ENCODE measurements at regions not wholly inside any gene's neighbourhood (a gene's known extent, or its start where the extent isn't known, plus 50 kb on each side); places are given as distances from the start of the nearest gene placed in this dataset.

DNA sequence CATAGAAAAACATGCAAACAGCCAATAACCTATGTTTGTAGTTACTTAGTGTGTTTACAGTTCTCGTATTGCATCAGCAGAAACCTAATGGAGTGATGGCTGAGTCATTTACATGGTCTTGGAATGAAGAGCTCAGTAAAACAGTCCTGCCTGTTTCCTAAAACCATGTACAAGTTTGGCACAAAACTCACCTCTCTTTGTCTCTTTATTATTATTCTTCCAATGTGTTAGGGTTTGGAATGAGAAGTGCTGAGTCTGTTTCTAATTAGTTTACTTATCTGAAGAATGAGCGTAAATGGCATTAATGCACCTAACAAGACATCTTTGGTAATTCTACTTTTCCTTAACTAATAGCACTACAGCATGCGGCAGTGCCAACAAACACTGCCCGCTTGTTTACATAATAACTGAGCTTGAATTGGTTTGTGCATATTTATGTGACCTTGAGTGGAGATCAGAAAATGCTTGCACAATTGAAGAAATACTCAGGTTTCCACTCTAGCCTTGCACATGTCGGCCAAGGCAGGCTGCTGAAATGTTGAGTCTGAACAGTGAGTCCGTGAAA is 385.4 kb upstream of the SEMA6D start:
- no peak overlapping the region for H3K9ac ChIP-seq (ENCODE audit: low read depth in 2 of 2, low read length in 2 of 2)
- H3K36me3 ChIP-seq: no peaks in the 10 kb centered on the region
- H3K4me3 ChIP-seq: no peak overlapping the region
- TF ChIP-seq, protein P1, sequence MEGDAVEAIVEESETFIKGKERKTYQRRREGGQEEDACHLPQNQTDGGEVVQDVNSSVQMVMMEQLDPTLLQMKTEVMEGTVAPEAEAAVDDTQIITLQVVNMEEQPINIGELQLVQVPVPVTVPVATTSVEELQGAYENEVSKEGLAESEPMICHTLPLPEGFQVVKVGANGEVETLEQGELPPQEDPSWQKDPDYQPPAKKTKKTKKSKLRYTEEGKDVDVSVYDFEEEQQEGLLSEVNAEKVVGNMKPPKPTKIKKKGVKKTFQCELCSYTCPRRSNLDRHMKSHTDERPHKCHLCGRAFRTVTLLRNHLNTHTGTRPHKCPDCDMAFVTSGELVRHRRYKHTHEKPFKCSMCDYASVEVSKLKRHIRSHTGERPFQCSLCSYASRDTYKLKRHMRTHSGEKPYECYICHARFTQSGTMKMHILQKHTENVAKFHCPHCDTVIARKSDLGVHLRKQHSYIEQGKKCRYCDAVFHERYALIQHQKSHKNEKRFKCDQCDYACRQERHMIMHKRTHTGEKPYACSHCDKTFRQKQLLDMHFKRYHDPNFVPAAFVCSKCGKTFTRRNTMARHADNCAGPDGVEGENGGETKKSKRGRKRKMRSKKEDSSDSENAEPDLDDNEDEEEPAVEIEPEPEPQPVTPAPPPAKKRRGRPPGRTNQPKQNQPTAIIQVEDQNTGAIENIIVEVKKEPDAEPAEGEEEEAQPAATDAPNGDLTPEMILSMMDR (IDR thresholded peaks at IDR 0.05): no peak
- DNase-seq: no peak
- intact Hi-C loops (cut with DNase I): no loop called here
- H3K9me3 ChIP-seq: no peaks in the 10 kb centered on the region
- no peak overlapping the region for H3K27ac ChIP-seq
- H3K27me3 ChIP-seq: no peaks in the 10 kb centered on the region
- H3K4me1 ChIP-seq: no peaks in the 10 kb centered on the region

DNA sequence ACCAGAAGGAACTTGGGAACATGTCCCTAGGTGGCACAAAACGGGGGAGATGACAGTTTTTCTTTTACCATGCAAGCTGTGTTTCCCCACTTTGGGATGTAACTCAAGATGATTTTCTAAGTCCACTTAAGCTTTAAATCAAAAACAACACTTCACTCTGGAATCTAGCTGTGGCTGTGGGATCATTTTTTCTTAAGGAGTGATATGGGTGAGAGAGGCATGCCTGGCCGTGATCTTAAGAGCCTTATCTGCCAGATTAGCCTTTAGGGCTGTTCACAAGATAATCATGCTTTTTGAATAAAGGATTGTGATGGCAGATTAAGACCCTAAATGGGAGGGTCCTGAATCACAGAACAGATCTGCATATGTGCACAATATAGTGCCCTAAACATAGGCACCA is 384.8 kb upstream of the SEMA6D start:
- intact Hi-C loops (cut with DNase I): no loop called here
- no peak overlapping the region for H3K27ac ChIP-seq
- no peaks in the 10 kb centered on the region for H3K36me3 ChIP-seq

DNA sequence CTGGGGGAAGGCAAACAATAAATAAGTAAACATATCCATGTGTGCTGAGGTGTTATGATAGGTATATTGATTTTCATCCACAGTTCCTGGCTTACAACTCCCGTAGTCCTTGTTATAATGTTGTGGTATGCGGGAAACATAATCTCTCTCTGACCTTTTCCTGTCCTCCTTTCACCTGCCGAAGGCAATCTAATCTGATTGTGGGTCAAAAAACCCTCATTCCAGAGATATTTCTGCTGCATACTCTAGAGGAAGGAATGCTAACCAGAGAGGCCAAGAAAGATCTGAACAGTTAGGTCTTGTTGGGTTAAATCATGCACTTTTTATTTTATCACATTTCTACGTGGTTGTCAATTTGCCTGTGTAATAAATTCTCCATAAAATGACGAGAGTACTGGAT is 383.6 kb upstream of the SEMA6D start:
- no peak overlapping the region for H3K9ac ChIP-seq (ENCODE audit: low read depth in 2 of 2, low read length in 2 of 2)
- H3K36me3 ChIP-seq: no peaks in the 10 kb centered on the region
- intact Hi-C loops (cut with DNase I): no loop called here
- TF ChIP-seq, protein P1 (IDR thresholded peaks at IDR 0.05): no peak
- no peak overlapping the region for H3K4me3 ChIP-seq
- no peaks in the 10 kb centered on the region for H3K9me3 ChIP-seq
- no peak overlapping the region for H3K27ac ChIP-seq
- no peak for DNase-seq
- no peaks in the 10 kb centered on the region for H3K4me1 ChIP-seq
- H3K27me3 ChIP-seq: no peaks in the 10 kb centered on the region

More for the DNA sequence above, 384.8 kb upstream of the SEMA6D start:
- TF ChIP-seq, protein P1 (IDR thresholded peaks at IDR 0.05): no peak
- no peak for DNase-seq
- Histone ChIP-seq H3K9ac (ENCODE audit: low read depth in 2 of 2, low read length in 2 of 2) (no peak overlapping the region), H3K4me1 (no peaks in the 10 kb centered on the region), H3K4me3 (no peak overlapping the region), H3K27me3 (no peaks in the 10 kb centered on the region), H3K9me3 (no peaks in the 10 kb centered on the region)

DNA sequence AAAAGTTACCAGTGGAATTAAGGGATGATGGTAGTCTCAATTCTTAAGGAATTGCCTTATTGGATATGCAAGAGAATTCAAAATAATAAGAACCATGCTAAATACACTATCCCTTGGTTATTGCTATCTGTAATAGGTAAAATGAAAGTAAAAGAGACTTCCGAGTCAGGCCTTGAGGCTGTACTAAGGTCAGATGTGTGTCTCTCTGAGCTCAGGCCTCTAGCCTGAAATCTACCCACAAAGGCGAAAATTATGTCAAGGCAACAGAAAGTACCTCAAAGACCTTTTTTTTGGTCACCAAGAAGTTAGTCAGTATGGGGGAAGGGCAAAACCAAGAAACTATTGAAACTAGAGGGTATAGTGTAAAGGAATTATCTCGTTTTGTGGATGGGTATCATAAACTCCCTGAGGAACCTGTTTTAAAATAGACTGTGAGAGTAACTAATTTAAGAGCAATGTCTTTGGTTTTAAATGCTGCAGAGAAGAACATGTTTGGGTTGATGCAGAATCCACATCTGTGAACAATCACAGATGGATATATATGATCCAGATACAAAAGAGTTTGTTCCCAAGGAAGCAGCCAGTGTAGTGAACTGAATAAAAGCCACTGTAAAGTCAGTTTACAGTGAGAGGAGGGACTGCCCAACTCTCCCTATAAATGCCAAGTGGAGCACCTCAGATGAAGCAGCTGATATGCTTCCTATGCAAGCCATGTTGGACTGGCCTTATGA is 382.3 kb upstream of the SEMA6D start:
- Histone ChIP-seq H3K4me1 (no peaks in the 10 kb centered on the region), H3K27me3 (no peaks in the 10 kb centered on the region), H3K36me3 (no peaks in the 10 kb centered on the region), H3K27ac (no peak overlapping the region), H3K4me3 (no peak overlapping the region), H3K9ac (ENCODE audit: low read depth in 2 of 2, low read length in 2 of 2) (no peak overlapping the region), H3K9me3 (no peaks in the 10 kb centered on the region)
- DNase-seq: no peak
- TF ChIP-seq, protein P1 (IDR thresholded peaks at IDR 0.05): no peak
- intact Hi-C loops (cut with DNase I): no loop called here

DNA sequence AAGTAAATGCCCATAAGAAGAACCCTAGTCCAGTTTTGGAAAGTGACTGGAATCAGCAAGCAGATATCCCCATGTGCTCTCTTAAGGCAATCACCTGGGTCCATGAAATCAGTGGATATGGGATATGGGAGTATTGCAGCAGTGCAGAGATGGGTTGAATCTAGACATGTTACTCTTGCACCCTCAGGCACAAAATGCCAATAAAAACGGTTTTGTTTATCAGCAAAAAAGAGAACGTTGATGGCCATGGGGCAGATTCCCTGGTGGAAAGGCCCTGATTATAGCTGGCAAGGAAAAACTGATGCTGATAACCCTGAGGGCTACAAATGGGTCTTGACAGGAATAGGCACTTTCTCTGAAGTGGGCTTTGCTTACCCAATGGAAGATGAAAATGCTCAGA is 380.2 kb upstream of the SEMA6D start:
- Histone ChIP-seq H3K9me3 (no peaks in the 10 kb centered on the region), H3K27me3 (no peaks in the 10 kb centered on the region), H3K36me3 (no peaks in the 10 kb centered on the region), H3K27ac (no peak overlapping the region), H3K4me3 (no peak overlapping the region), H3K9ac (ENCODE audit: low read depth in 2 of 2, low read length in 2 of 2) (no peak overlapping the region), H3K4me1 (no peaks in the 10 kb centered on the region)
- no peak for DNase-seq
- TF ChIP-seq, protein P1 (IDR thresholded peaks at IDR 0.05): no peak
- intact Hi-C loops (cut with DNase I): no loop called here

All from colonic mucosa (tissue), 4 donors.